ENCODE measurements at regions not wholly inside any gene's neighbourhood (a gene's known extent, or its start where the extent isn't known, plus 50 kb on each side); places are given as distances from the start of the nearest gene placed in this dataset.

GRCh38 chr4:34108391-34108790 is 2135.9 kb downstream of the ARAP2 start:
- TF ChIP-seq HDAC2 (IDR thresholded peaks at IDR 0.05): no peak
- TF ChIP-seq MAFK (IDR thresholded peaks at IDR 0.05; ENCODE audit: partially characterized antibody): no peak
- no peak for TF ChIP-seq ZNF302 (CRISPR knock-in tag; IDR thresholded peaks at IDR 0.05)
- TF ChIP-seq NPAS2 (CRISPR knock-in tag; IDR thresholded peaks at IDR 0.05; ENCODE audit: borderline replicate concordance): no peak
